Natural killer cell (primary cell): ENCODE measurements at regions not wholly inside any gene's neighbourhood (a gene's known extent, or its start where the extent isn't known, plus 50 kb on each side); places are given as distances from the start of the nearest gene placed in this dataset.

ENCODE experiments used
- ATAC-seq, 3 donors: fragments of 150-1000 bp in 2 of 3; fragments of 200-7000 bp in 1 of 3; cut with Tn5 transposase; 1 replicate in 1 of 3; 2 replicates in 2 of 3; pipeline ENCODE4 v1.10.0; 2021; ENCODE audit warnings: mild to moderate bottlenecking in 2 of 3, moderate library complexity in 2 of 3
- DNase-seq, 2 donors: peaks; one replicate each; pipeline versions ENCODE4 v3.0.0 to v3.0.0-alpha.2; 2013 to 2021; ENCODE audit warnings: mixed read lengths in 1 of 2
- H3K27ac ChIP-seq: one replicate; pipeline ENCODE4 v1.5.1; 2013; ENCODE audit warnings: mild to moderate bottlenecking, low read length
- H3K27me3 ChIP-seq: one replicate; pipeline ENCODE4 v1.6.1; 2013; ENCODE audit warnings: low read length; ENCODE audit not compliant: control insufficient read depth, insufficient read depth
- H3K36me3 ChIP-seq: one replicate; pipeline ENCODE4 v1.6.1; 2013; ENCODE audit warnings: low read length; ENCODE audit not compliant: control insufficient read depth, insufficient read depth
- H3K4me1 ChIP-seq: one replicate; pipeline ENCODE4 v1.6.1; 2013; ENCODE audit warnings: low read length; ENCODE audit not compliant: control insufficient read depth, insufficient read depth
- H3K4me3 ChIP-seq: one replicate; pipeline ENCODE4 v1.5.1; 2013; ENCODE audit warnings: low read length
- H3K9me3 ChIP-seq: one replicate; pipeline ENCODE4 v1.6.1; 2013; ENCODE audit warnings: low read length; ENCODE audit not compliant: control insufficient read depth, insufficient read depth
- H3K27ac Mint-ChIP-seq, 2 donors: one replicate each; pipeline ENCODE4 v1.8.0; 2022; ENCODE audit warnings: mild to moderate bottlenecking in 2 of 2, mixed read lengths in 2 of 2, moderate library complexity in 1 of 2
- H3K27me3 Mint-ChIP-seq, 2 donors: one replicate each; pipeline ENCODE4 v1.8.0; 2022; ENCODE audit warnings: low read depth in 2 of 2, mixed read lengths in 2 of 2
- H3K36me3 Mint-ChIP-seq: one replicate; pipeline ENCODE4 v1.8.0; 2022; ENCODE audit warnings: mixed read lengths
- H3K4me1 Mint-ChIP-seq, 2 donors: one replicate each; pipeline ENCODE4 v1.8.0; 2022; ENCODE audit warnings: mixed read lengths in 2 of 2
- H3K4me3 Mint-ChIP-seq: one replicate; pipeline ENCODE4 v1.8.0; 2022; ENCODE audit warnings: mild to moderate bottlenecking, moderate library complexity, mixed read lengths
- H3K9me3 Mint-ChIP-seq, 2 donors: one replicate each; pipeline ENCODE4 v1.8.0; 2022; ENCODE audit warnings: mixed read lengths in 2 of 2
- WGBS: methylation state at CpG from one replicate; pipeline ENCODE4 v1.1.7; 2013; ENCODE audit warnings: missing lambda C conversion rate; ENCODE audit not compliant: insufficient coverage; 5-methylcytosine and 5-hydroxymethylcytosine counted together
- intact Hi-C: fragments of 100-400 bp; cut with micrococcal nuclease; formaldehyde crosslinking; loops from one replicate; pipeline ENCODE4 v1.14.2; 2022
- TF ChIP-seq, protein P1 (sequence below): fragments of 200-600 bp; IDR thresholded peaks from one replicate; pipeline ENCODE4 v1.8.0; 2022; ENCODE audit warnings: antibody characterized with exemption

DNA sequence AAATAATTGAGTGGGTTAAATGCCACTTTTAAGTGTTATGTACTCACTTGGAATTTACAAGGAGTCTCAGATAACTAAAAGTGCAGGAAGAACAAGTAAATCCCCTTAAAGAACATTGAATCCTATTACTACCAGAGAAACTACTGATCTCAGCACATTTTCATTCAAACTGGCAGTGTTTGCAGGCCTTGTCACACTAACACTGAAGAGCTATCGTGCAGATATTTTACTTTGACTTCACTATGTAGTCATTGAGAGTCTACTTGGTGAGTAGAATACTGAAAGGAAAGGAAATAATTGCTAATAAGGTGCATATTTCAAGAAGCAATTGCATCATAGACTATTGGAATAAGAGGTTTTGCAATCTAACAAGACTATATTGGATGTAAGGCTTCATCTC lies 721.4 kb upstream of the CBLB start:
- Histone ChIP-seq H3K4me1 (no peaks in the 10 kb centered on the region), H3K4me3 (no peak overlapping the region), H3K27ac (no peak overlapping the region), H3K36me3 (no peaks in the 10 kb centered on the region), H3K9me3 (no peaks in the 10 kb centered on the region), H3K27me3 (no peaks in the 10 kb centered on the region)
- TF ChIP-seq, protein P1, sequence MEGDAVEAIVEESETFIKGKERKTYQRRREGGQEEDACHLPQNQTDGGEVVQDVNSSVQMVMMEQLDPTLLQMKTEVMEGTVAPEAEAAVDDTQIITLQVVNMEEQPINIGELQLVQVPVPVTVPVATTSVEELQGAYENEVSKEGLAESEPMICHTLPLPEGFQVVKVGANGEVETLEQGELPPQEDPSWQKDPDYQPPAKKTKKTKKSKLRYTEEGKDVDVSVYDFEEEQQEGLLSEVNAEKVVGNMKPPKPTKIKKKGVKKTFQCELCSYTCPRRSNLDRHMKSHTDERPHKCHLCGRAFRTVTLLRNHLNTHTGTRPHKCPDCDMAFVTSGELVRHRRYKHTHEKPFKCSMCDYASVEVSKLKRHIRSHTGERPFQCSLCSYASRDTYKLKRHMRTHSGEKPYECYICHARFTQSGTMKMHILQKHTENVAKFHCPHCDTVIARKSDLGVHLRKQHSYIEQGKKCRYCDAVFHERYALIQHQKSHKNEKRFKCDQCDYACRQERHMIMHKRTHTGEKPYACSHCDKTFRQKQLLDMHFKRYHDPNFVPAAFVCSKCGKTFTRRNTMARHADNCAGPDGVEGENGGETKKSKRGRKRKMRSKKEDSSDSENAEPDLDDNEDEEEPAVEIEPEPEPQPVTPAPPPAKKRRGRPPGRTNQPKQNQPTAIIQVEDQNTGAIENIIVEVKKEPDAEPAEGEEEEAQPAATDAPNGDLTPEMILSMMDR, result no peak
- peaks cover 2 to 12% of the 10 kb centered on the region in 2 donors for H3K27me3 Mint-ChIP-seq
- no peaks in the 10 kb centered on the region for H3K36me3 Mint-ChIP-seq
- DNase-seq (no peak), ATAC-seq (no peak)
- intact Hi-C loops, result no loop called here
- H3K9me3 Mint-ChIP-seq, result no peaks in the 10 kb centered on the region
- 100% methylated on average over 1 of the region's 1 CpG for WGBS
- H3K4me3 Mint-ChIP-seq, result no peak overlapping the region
- H3K27ac Mint-ChIP-seq, result no peak overlapping the region
- no peaks in the 10 kb centered on the region for H3K4me1 Mint-ChIP-seq

DNA sequence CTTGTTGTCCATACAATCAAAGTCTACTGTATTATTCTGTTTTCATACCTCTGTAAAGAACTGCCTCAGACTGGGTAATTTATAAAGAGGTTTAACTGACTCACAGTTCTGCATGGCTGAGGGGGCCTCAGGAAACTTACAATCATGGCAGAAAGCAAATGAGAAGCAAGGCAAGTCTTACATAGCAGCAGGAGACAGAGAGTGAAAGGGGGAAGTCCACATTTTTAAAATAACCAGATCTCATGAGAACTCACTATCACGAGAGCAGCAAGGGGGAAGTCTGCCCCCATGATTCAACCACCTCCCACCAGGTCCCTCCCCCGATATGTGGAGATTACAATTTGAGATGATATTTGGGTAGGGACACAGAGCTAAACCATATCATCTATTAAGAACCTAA lies 724.6 kb upstream of the CBLB start:
- DNase-seq (no peak), ATAC-seq (no peak)
- Histone ChIP-seq H3K4me3 (no peak overlapping the region), H3K36me3 (no peaks in the 10 kb centered on the region), H3K4me1 (no peaks in the 10 kb centered on the region), H3K27me3 (no peaks in the 10 kb centered on the region), H3K9me3 (no peaks in the 10 kb centered on the region), H3K27ac (no peak overlapping the region)
- Mint-ChIP-seq H3K27ac (no peak overlapping the region), H3K9me3 (no peaks in the 10 kb centered on the region), H3K4me1 (no peaks in the 10 kb centered on the region), H3K36me3 (peaks cover 7% of the 10 kb centered on the region), H3K27me3 (peaks cover 0 to 16% of the 10 kb centered on the region in 2 donors), H3K4me3 (no peak overlapping the region)
- WGBS, result no CpG with 5 or more reads among the region's 2 CpGs
- intact Hi-C loops, result no loop called here
- TF ChIP-seq, protein P1, result no peak

DNA sequence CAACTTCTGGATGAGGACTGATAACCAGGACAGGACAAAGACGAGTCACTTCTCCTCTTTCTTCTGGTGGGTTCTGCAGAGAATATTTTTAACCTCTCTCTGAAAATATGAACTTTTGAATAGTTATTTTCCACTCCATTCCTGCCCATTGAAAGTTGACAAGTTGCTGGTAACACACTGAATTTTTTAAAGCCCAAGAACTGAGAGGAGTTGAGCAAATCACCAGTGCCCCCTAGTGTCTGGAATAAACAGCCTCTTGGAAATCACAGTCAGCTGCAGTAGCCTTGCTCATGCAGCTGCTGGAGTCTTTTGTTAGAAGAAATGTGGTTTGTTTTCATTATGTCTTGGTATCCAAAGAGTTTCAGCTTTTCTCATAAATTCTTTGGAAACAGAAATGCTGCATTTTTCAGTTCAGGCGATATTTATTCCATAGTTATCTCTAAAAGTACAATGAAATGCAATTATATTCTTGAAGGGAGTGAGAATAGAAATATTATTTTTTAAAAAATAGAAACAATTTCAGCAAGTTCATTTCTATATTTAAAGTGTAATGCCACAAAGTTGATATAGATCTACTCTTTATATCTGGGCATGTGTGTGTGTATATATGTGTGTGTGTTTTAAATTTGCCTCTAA lies 741.0 kb upstream of the CBLB start:
- no peak overlapping the region for H3K4me3 Mint-ChIP-seq
- ATAC-seq (peak; percentile 70 to 82 (median 77)), DNase-seq (peak; percentile 23 to 86)
- H3K4me3 ChIP-seq, result no peak overlapping the region
- H3K36me3 Mint-ChIP-seq, result no peaks in the 10 kb centered on the region
- H3K27ac ChIP-seq, result no peak overlapping the region
- H3K4me1 ChIP-seq, result no peaks in the 10 kb centered on the region
- no CpG with 5 or more reads among the region's 2 CpGs for WGBS
- no peaks in the 10 kb centered on the region for H3K36me3 ChIP-seq
- TF ChIP-seq, protein P1, result peak; percentile 90
- H3K9me3 ChIP-seq, result peaks cover 5% of the 10 kb centered on the region
- intact Hi-C loops, result loop anchor here (1.0 kb wide), 1 partner anchor 923 kb away; no protein-coding TSS in a partner anchor
- no peaks in the 10 kb centered on the region for H3K9me3 Mint-ChIP-seq
- H3K27me3 Mint-ChIP-seq, result peaks cover 0 to 3% of the 10 kb centered on the region in 2 donors
- no peaks in the 10 kb centered on the region for H3K4me1 Mint-ChIP-seq
- H3K27ac Mint-ChIP-seq, result no peak overlapping the region
- no peaks in the 10 kb centered on the region for H3K27me3 ChIP-seq
